Small intestine (tissue), 7 donors: ENCODE measurements at regions not wholly inside any gene's neighbourhood (a gene's known extent, or its start where the extent isn't known, plus 50 kb on each side); places are given as distances from the start of the nearest gene placed in this dataset.

Experiments used
- DNase-seq, 2 donors: peaks; one replicate each; pipeline versions ENCODE4 v3.0.0 to v3.0.0-alpha.2; 2013
- FAIRE-seq: peaks from 2 replicates; lab custom pipeline; 2012; peaks lifted over from hg19 to GRCh38; lab: Jason Lieb, UNC
- H3K27ac ChIP-seq, 3 donors: one replicate each; pipeline ENCODE4 v1.5.1; 2013; ENCODE audit warnings: low read length in 2 of 3, mild to moderate bottlenecking in 2 of 3, control low read depth in 1 of 3, inconsistent platforms in 1 of 3, low read depth in 1 of 3, moderate library complexity in 1 of 3
- H3K27me3 ChIP-seq, 3 donors: one replicate each; pipeline ENCODE4 v1.6.1; 2013; ENCODE audit warnings: low read length in 3 of 3, inconsistent platforms in 1 of 3; ENCODE audit not compliant: control insufficient read depth in 3 of 3, insufficient read depth in 3 of 3
- H3K36me3 ChIP-seq, 3 donors: one replicate each; pipeline ENCODE4 v1.6.1; 2013; ENCODE audit warnings: low read length in 3 of 3, inconsistent platforms in 1 of 3, low read depth in 1 of 3, mild to moderate bottlenecking in 1 of 3, moderate library complexity in 1 of 3; ENCODE audit not compliant: control insufficient read depth in 3 of 3, insufficient read depth in 2 of 3
- H3K4me1 ChIP-seq, 3 donors: one replicate each; pipeline ENCODE4 v1.6.1; 2013; ENCODE audit warnings: low read length in 2 of 3, inconsistent platforms in 1 of 3, low read depth in 1 of 3, mild to moderate bottlenecking in 1 of 3, moderate library complexity in 1 of 3; ENCODE audit not compliant: control insufficient read depth in 3 of 3, insufficient read depth in 2 of 3
- H3K4me3 ChIP-seq, 3 donors: one replicate each; pipeline ENCODE4 v1.5.1; 2013; ENCODE audit warnings: low read length in 3 of 3, control low read depth in 1 of 3, inconsistent platforms in 1 of 3, low read depth in 1 of 3, mild to moderate bottlenecking in 1 of 3, moderate library complexity in 1 of 3
- H3K9me3 ChIP-seq, 2 donors: one replicate each; pipeline ENCODE4 v1.6.1; 2013; ENCODE audit warnings: low read depth in 1 of 2, low read length in 1 of 2; ENCODE audit not compliant: control insufficient read depth in 2 of 2, insufficient read depth in 1 of 2
- WGBS, 3 donors: extraction: QIAGEN DNeasy Blood & Tissue Kit; methylation state at CpG; one replicate each; pipeline ENCODE4 v1.1.7; 2013; 5-methylcytosine and 5-hydroxymethylcytosine counted together
- donor health status: healthy with polysubstance abuse.
- donor health status: control.
- donor health status: control.
- donor health status: Bipolar disorder and iron deficiency.
- donor health status: healthy.

GRCh38 chr20:39524371-39524911, 562.3 kb downstream of the DHX35 start:
- peak in 1 of 2 donors; percentile 47 for DNase-seq
- no peaks in the 10 kb centered on the region for H3K36me3 ChIP-seq
- no peak for FAIRE-seq

DNA sequence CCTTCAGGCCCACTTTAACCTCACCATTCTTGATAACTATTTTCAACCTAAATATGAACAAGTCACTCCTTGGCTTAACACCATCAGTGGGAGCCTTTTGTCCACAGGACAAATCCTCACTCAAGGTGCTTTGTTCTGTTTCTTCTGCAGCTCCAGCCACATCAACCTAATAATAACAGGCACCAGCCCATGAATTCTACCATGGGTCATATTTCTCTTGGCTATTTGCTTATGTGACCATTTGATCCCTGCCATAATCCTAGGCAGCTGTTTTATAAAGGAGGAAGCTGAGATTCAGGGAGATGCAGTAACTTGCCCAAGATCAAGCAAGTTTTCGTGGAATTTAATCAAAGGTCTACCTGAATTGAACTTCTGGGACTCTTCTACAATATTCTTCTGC, 561.3 kb downstream of the DHX35 start:
- 81 to 84% (median 83%) methylated on average over 1 of the region's 1 CpG for WGBS, 3 donors
- Histone ChIP-seq H3K4me3 (no peak overlapping the region), H3K27me3 (no peaks in the 10 kb centered on the region), H3K4me1 (no peaks in the 10 kb centered on the region), H3K36me3 (no peaks in the 10 kb centered on the region), H3K9me3 (no peaks in the 10 kb centered on the region), H3K27ac (no peak overlapping the region)
- DNase-seq (no peak), FAIRE-seq (no peak)

More at GRCh38 chr20:39524371-39524911, 562.3 kb downstream of the DHX35 start:
- H3K4me1 ChIP-seq: no peaks in the 10 kb centered on the region
- no peaks in the 10 kb centered on the region for H3K9me3 ChIP-seq
- H3K27ac ChIP-seq: no peak overlapping the region
- no peaks in the 10 kb centered on the region for H3K27me3 ChIP-seq
- whole genome bisulfite sequencing, 3 donors: 49 to 57% (median 54%) methylated on average over 4 of the region's 4 CpGs
- H3K4me3 ChIP-seq: no peak overlapping the region

GRCh38 chr20:39518654-39519053, 556.5 kb downstream of the DHX35 start:
- no peak overlapping the region for H3K4me3 ChIP-seq
- H3K4me1 ChIP-seq: no peaks in the 10 kb centered on the region
- no peaks in the 10 kb centered on the region for H3K36me3 ChIP-seq
- H3K27me3 ChIP-seq: no peaks in the 10 kb centered on the region
- no peaks in the 10 kb centered on the region for H3K9me3 ChIP-seq
- FAIRE-seq (no peak), DNase-seq (no peak)
- H3K27ac ChIP-seq: no peak overlapping the region
- 76 to 86% (median 83%) methylated on average over 5 of the region's 5 CpGs for WGBS, 3 donors

DNA sequence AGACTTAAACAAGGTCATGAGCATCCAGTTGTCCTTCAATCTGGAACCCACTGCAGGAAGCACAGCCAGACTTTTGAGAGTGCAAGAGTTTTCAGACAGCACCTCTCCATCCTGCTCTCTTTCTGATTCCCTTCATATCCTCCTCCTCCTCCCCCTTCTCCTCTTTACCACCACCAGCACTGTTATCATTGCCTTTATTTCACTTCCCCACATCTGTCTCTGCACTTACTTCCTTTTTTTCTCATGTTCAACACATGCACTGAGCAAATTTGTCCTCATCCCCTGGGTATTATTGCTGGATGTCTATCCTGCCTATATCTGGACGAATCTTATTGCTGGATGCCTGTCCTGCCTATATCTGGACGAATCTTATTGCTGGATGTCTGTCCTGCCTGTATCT, 554.8 kb downstream of the DHX35 start:
- Histone ChIP-seq H3K36me3 (no peaks in the 10 kb centered on the region), H3K4me1 (no peaks in the 10 kb centered on the region), H3K9me3 (no peaks in the 10 kb centered on the region), H3K27me3 (no peaks in the 10 kb centered on the region), H3K27ac (no peak overlapping the region), H3K4me3 (no peak overlapping the region)
- no peak for FAIRE-seq
- DNase-seq: no peak
- WGBS, 3 donors: 66 to 73% (median 70%) methylated on average over 2 of the region's 2 CpGs

- Histone ChIP-seq H3K4me3 (no peak overlapping the region), H3K36me3 (no peaks in the 10 kb centered on the region), H3K9me3 (no peaks in the 10 kb centered on the region), H3K4me1 (no peaks in the 10 kb centered on the region), H3K27me3 (peaks cover 0 to 2% (median 0%) of the 10 kb centered on the region in 3 donors), H3K27ac (no peak overlapping the region)
- WGBS, 3 donors: 72 to 84% (median 74%) methylated on average over 1 of the region's 1 CpG
- FAIRE-seq (no peak), DNase-seq (no peak)
Observed at GRCh38 chr20:39504710-39505094, 542.6 kb downstream of the DHX35 start.

GRCh38 chr20:39503902-39504709, 542.0 kb downstream of the DHX35 start:
- Histone ChIP-seq H3K27me3 (peaks cover 0 to 2% (median 0%) of the 10 kb centered on the region in 3 donors), H3K9me3 (no peaks in the 10 kb centered on the region), H3K36me3 (no peaks in the 10 kb centered on the region), H3K27ac (no peak overlapping the region), H3K4me3 (no peak overlapping the region), H3K4me1 (no peaks in the 10 kb centered on the region)
- WGBS, 3 donors: 68 to 91% (median 71%) methylated on average over 4 of the region's 4 CpGs
- DNase-seq: no peak
- FAIRE-seq: no peak

DNA sequence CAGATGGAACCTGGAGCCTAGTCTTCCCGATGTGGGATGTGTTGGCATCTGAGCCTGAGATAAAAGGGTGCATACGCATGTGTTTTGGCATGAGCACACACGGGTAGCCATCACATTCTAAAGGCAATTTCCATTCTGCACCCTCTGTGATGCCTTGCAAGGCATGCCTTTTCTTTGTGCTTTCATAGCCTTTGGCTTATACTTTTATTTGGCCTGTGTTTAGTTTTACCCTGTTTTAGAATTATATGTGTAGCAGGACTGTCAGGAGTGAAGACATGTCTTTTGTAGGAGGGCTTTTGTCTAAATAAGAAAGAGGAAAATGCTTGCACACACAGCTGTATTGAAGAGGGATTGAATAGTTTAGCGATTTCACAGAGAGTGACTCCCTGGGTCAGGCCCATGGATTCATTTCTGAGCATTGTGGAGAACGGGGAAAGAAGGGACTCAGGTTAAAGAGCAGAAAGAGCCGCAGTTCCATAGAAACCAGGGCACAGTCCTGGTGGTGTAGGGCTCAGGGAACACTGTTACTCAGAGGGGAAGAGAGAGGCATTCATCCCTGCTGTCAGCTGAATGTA, 530.2 kb downstream of the DHX35 start:
- Histone ChIP-seq H3K27ac (no peak overlapping the region), H3K4me3 (no peak overlapping the region), H3K27me3 (no peaks in the 10 kb centered on the region), H3K36me3 (no peaks in the 10 kb centered on the region), H3K4me1 (no peaks in the 10 kb centered on the region), H3K9me3 (no peaks in the 10 kb centered on the region)
- DNase-seq (no peak), FAIRE-seq (no peak)
- WGBS, 3 donors: 84 to 89% (median 84%) methylated on average over 6 of the region's 6 CpGs

- FAIRE-seq (no peak), DNase-seq (no peak)
- Histone ChIP-seq H3K27ac (no peak overlapping the region), H3K4me1 (no peaks in the 10 kb centered on the region), H3K4me3 (no peak overlapping the region), H3K36me3 (no peaks in the 10 kb centered on the region), H3K27me3 (no peaks in the 10 kb centered on the region), H3K9me3 (no peaks in the 10 kb centered on the region)
- 80 to 96% (median 81%) methylated on average over 1 of the region's 1 CpG for WGBS, 3 donors
Observed at GRCh38 chr20:39491711-39492110, 529.6 kb downstream of the DHX35 start.
